HG03064 (cell line): ENCODE measurements at regions not wholly inside any gene's neighbourhood (a gene's known extent, or its start where the extent isn't known, plus 50 kb on each side); places are given as distances from the start of the nearest gene placed in this dataset.

Experiments
- ATAC-seq: cut with Tn5 transposase; IDR thresholded peaks from one replicate; pipeline ENCODE4 v1.9.1; 2021; ENCODE audit warnings: low read depth; ENCODE audit not compliant: unreplicated experiment

DNA sequence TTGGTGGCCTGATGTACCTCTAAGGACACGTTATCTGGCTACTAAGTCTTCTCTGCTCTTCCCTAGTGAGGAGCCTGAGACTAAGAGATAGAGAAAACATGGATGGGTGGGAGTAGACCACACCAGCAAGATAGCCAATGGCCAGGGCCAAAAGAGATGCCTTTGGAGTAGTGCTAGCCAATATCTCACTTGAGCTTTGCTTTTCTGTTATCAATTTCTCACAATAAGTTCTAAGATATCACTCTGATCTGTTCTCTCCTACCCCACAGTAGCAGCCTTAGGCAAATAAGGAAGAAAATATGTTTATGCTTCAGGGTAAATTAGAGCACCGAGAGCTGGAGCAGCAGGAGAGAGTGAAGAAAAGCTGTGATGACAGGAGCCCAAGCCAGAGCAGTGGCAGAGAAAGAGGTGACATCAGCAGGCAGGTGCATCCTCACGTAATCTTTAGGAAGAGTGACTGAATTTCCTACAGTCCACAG lies 343.9 kb upstream of the NOCT start:
- no peak for ATAC-seq

DNA sequence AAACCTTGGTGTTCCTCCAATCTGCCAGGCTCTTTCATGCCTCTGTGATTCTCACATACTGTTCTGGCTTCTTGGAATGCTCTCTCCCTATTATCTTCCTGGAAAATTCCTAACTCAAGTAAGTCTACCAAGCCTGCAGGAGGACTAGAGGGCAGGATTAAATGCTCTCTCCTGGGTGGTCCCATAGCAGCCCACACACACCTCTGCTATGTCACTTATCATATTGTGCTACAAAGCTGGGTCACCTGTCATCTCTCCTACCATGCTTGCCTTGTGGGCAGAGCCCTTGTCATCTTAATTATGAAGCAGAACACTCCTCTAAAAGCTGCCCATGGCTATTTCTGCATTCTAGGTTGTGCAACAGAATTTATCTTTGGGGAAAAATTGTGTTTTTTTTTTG lies 344.5 kb upstream of the NOCT start:
- no peak for ATAC-seq

DNA sequence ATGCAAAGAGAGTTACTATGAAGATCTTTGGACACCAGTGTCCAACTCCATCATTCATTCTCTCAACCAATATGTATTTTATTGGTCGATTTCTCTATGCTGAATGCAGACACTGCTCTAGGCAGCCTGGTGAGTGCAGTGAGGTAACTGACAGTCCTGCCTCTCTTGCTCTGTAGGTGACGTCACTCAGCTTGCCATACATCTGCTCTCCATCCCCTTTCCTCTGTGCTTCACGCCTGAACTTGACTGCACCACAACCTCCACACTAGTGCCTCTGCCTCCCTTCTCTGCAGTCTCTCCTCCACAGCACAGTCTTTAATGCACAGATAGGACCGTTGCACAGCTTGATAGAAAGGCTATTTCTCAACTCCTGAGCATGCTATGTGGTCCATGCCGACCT lies 344.9 kb upstream of the NOCT start:
- ATAC-seq, result no peak

DNA sequence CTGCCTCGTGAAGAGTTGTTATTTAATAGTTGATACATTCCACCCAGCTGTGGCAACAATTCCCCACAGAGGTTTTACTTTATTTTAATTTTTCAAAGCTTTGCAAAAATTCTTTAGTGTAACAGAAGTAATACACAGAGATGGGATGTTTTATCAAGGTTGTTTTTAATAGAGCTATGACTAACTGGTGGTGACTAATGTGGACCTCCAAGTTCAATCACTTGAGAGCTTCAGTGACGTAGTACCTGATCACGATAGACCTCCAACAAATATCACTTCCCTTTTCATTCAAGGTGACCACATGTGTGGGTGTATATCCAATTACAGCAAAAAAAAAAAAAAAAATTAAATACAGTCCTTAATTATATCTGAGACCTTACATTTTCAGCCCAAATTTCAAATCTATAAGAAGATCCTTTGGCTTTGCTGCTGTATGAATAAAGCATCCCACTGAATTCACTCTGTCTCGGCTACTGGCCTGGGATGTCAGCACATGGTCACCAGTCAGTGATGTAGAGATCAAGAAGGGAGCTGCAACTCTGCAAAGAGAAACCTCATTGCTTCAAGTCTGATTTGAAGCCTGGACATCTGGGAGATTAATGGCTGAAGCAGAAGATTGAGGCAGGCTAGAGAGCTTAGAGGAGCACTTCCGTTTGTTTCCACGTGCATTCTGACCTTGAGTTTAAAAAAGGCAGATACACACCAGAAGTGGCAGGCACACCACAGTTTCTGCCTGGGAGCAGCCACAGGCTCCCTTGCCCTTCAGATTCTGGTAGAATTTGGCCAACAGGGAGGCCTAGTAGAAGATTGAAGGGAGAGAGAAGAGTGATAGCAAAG lies 345.9 kb upstream of the NOCT start:
- ATAC-seq, result no peak

DNA sequence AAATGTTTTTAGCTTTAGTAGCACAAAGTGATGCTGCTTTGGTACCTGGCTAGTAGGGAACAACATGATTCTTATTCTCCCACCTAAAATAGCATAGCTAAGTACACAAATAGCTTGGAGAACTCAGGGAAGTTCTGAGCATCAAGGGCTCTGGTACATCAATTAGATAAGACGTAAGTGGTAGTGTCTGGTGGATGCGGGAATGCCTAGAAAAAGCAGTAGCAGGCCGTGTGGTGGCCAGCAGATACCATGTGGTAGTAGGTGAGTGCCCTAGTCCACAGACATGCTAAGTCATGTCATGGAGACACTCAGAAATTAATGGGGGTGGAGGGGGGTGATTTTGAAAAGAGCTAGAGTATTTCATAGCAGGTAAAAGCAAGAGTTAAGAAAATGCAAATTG lies 347.3 kb upstream of the NOCT start:
- no peak for ATAC-seq

DNA sequence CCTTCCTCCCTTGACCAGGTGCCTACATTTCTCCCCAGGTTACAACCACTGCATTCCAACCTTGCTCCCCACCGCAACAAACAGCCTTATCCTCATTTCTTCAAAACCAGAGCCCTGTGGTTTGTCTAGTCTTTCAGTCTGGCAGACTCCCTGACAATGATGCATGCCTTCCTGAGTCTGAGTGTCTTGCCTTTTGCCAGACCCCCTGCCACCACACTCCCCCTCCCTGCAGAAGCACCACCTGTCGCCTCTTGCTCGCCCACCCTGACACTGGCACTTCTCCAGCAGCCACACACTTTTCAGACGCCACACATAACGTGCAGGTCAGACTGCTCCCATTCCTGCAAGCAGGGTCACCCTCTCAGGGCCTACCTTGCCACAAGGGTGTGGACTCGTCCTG lies 349.2 kb upstream of the NOCT start:
- no peak for ATAC-seq

DNA sequence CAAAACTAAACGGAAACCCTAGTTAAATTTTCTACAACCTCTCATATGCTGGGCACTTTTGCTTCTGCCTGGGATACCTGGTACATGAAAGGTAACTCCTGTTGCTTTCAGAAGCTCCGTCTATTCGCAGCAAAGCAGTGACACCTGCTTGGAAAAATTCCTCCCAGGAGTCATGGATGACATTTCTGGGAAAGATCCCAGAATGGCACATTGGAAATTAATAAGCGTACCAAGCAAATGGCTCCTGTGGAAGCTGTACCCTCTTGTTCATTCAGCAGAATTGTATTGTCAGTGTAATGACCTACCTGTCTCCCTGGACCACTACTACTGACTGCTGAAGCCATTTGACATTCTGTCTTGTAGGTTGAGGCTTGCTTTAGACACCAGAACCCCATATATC lies 349.7 kb upstream of the NOCT start:
- no peak for ATAC-seq

DNA sequence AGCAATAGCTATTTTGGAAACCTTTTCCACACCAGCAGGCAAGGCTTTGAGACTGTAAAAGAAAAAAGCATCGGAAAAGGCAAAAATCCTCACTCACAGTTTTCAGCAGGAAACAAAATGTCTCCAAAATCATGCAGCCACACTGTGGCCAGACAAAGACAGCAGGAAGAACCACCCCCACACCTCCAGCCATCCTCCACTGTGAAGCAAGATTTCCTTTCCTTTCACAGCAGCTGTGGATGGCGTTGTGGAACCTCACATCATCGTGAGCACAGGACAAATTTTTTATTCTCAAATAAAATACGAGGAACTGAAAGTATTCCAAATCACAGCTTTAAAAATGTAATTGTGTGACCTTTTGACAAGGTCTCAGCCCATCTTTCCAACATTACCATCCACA lies 351.7 kb upstream of the NOCT start:
- no peak for ATAC-seq

DNA sequence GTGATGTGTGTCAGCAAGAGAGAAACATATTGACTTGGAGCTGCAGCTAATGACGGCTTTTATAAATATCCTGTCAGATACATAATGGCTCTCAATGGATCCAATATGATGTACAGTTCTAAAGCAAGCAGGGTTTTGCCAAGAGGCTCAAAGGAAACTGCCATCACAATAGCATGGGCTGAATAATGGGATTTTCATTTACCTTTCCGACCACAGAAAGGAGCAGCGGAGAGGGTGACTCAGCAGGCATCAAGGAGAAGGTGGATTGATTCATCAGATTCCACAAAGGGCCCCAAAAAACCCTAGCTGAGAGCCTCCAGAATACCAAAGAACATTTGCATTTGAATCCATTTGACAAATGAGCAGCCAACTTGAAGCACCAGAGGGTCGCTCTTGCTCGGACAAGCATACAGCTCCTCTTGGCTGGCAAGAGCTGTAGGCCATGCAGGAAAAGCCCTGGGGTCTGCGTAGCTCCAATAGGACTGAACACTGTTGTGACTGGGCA lies 355.7 kb upstream of the NOCT start:
- no peak for ATAC-seq

DNA sequence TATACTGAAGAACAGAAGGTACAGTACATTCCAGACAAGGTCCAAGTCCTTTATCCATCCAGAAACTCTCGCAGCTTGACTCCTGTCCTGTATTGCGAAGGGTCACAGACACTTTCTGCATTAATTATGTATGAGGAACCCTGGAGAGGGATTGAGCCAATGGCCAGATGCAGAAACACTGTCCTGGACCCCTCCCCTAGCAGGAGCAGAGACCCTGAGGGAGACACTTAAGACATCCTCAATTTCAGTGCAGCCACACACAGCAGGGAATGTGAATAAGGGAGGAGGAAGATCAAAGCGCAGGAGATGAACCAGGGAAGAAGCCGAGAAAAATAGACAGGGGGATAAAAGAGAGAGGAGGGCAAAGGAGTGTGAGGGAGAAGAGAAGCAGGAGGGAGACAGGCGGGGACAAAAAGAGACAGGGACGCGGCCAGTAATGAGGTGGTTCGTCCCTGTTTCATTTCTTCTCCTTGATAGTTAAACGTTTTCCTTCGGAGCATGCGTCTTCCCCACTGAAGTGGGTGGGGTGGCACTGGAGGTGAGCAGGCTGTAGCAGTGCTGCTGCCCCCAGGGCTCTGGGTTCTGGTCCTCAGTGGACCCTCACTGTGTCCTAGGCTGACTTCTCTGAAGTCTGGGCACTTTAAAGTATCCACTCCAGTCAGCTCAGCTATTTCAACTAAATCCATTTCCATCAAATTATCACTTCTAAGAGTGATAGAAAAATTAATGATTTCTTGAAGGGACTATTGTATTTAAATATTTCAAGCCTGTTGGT lies 356.4 kb upstream of the NOCT start:
- ATAC-seq, result no peak

DNA sequence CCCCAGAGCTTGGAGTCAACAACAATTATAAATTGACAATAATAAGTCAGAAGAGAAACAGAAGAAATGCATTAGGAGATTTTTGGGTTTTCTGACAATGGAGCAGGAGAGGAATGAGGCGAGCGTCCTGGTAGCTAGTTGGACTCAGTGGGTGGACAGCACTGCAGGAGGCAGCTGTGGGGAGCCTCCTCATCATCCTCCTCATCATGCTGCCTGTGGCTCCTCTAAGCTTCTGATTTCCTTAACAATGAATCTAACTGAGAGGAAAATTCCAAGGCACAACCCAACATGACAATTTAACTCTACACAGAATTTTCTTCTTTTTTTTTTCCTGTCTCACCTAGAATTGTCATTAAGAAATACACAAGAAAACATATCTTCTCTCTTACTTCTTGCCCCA lies 357.1 kb upstream of the NOCT start:
- no peak for ATAC-seq

DNA sequence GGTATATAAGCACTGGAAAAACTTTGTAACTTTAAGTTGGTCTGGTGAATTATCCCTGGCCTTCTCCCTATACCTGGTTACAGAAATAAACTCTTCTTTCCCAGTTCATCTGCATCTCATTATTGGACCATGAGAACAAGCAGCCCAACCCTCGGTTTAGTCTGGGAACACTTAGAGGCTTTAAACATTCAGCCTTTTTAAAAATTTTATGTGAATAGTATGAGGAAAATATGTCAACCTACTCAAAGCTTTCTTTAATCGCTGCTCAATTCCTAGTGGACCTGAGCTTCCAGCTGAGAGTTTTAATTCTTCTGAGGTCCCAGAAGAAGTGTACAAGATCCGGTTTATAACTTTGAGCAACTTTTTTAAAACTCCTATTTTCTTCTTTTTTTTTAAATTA lies 358.6 kb upstream of the NOCT start:
- ATAC-seq, result no peak

DNA sequence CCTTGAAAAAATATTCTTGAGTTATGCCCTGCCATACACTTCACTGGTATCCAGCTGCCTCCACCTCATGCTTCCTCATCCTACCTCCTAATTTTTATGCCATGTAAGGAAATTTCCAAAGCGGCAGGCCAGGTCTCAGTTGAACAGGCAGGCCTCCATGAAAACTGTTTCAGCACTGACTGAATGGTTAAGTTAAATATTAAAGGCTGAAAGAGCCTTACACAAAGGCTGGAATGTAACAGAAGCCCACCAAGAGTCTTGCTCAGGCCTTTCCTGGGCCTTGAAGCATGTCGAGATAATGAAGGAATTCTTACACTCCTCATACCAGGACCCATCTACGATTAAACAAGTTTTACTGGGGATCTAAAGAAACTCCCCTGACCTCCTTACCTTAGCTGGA lies 359.6 kb upstream of the NOCT start:
- no peak for ATAC-seq

DNA sequence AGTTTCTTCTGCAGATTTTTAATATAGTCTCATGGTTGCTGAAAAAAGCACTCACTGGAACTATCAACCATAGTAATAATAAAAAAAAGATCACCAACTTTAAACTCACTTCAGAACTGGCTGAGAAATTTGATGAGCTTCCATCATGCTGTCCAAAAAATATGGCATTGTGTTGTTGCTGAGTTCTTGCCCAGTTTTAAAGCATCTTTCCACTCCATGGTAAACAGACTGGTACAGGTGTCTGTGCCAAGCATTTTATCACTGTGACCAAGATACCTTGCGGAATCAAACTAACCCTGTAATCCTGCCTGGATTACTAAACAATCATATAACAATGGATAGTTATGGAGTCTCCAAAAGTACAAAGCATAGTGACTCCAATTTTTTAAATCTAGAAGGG lies 360.3 kb upstream of the NOCT start:
- no peak for ATAC-seq

DNA sequence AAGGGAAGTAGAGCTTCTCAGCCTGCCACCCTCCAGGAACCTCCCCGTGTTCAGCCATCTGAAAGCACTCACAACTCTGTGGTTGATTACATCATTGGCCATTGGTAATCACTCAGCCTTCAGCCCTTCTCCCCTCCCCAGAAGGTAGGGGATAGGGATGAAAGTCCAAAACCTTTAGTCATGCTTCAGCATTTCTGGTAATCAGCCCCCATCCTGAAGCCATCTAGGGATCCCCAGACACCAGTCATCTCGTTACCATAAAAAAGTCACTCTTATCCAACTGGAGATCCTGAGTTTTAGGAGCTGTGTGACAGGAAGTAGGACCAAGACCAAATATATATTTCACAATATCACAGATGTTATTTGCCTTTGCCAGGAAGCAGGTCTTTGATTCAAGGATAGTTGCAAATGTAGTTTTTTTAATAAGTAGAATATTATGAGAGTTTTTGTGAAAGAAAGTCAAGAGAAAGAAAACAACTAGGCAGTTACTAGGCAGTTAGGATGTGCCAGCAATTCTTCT lies 364.6 kb upstream of the NOCT start:
- ATAC-seq, result no peak

DNA sequence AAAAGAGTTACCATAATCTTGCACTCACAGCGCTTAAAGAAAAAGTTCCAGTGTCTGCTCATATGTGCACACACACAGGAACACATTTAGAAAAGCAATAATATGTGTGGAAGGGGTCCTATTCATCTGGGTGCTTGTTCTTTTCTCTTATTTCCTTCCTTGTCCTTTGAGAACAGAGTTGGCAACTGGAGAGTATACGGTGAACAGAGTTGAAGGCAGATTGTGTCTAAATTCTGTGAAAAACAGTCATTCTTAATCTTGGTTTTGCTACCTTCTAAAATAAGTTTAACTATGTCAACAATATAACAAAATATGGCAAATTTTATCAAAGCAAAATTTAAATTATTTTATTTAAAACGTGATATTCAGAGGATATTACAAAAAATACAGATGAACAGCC lies 365.1 kb upstream of the NOCT start:
- ATAC-seq, result no peak

DNA sequence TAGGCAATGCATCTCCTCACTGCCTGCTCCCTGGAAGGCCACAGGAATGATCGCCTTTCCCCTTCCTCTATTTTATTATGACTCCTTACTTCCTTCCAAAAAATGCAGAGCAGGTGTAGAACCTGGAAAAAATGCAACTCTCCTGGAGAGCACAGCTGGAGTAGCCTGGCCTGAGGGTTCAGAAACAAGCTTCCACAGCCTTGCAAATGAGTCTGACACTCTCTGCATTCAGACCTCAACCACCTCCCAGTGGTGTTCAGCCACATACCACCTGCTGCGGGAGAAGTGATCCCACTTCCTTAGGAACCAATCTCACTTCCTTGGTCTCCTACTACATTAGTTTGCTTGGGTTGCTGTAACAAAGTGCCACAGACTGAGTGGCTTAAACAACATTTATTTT lies 368.1 kb upstream of the NOCT start:
- no peak for ATAC-seq

DNA sequence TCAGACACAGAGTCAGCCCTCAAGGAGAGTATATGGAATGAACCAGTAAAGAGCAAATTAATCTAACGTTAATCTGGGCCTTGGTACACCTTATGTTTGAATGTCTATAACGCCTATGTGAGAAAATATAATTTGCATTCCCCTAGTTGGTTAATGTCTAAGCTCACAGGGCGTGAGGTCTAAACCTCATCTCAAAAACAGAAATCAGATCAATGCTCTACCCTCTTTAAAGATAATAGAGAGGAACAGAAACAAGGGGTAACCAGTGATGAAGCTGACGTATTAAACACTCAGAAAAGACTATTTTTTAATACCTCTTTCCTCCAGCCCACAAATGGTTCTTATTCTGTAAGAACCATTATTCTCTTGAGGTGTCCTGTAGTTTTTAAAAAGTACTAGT lies 369.2 kb upstream of the NOCT start:
- no peak for ATAC-seq

DNA sequence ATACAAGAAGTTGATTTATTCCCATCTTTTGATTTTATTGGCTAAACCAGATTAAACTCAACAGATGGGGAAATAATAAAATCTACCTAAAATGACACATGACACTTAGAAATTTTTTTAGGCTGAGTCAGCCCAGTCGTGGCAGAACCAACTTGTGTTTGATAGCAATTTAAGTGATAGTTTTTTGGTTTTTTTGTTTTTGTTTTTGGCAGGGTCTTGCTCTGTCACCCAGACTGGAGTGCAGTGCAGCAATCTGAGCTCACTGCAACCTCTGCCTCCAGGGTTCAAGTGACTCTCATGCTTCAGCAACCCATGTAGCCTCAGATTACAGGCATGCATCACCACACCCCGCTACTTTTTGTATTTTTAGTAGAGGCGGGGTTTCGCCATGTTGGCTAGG lies 370.3 kb upstream of the NOCT start:
- ATAC-seq, result no peak

DNA sequence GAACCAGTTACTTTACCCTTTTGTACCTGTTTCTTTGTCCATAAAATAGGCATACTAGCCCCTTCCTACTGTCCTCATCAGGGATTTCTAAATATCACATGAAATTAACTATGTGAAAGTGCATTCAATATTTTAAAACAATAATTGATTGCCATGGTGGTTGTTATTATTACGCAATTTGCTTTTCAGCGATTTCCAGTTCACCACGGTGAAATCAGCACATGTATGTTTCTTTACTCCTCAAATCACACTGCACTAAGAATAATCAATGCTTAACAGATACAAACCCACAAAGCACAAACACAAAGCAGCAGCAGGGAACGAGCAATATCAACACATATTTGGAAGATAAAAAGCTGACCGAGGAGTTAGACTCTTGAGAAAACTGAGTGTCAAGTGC lies 371.3 kb upstream of the NOCT start:
- no peak for ATAC-seq

DNA sequence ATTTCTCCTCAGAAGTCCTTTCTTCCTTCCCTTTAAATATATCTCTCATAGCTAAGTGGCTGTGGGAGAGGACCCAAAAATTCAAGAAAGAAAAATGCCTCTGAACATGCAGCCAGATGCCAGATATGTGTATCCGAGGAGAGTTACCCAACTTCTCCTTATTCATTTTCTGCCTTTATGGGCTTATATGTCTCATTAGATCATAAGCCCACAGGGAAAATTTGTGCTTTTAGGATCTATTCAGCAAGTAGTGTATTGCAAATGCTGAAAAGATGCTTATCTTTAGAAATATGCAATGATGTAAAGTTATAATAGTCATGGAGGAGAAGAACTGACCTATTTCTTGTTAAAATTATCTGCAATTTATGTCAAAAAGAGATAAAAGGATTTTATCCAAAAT lies 371.8 kb upstream of the NOCT start:
- ATAC-seq, result no peak
